Glutamatergic neuron (in vitro differentiated cells): ENCODE measurements at regions not wholly inside any gene's neighbourhood (a gene's known extent, or its start where the extent isn't known, plus 50 kb on each side); places are given as distances from the start of the nearest gene placed in this dataset.

Source experiments
- DNase-seq: peaks from one replicate; pipeline ENCODE4 v3.0.0; 2022
- H3K27ac Mint-ChIP-seq: one replicate; pipeline ENCODE4 v1.8.0; 2020; ENCODE audit warnings: mild to moderate bottlenecking, mixed read lengths, inconsistent platforms; ENCODE audit not compliant: unreplicated experiment
- H3K27me3 Mint-ChIP-seq: one replicate; pipeline ENCODE4 v1.8.0; 2020; ENCODE audit warnings: mild to moderate bottlenecking, moderate library complexity, mixed read lengths, inconsistent platforms; ENCODE audit not compliant: unreplicated experiment
- H3K36me3 Mint-ChIP-seq: one replicate; pipeline ENCODE4 v1.8.0; 2020; ENCODE audit warnings: mild to moderate bottlenecking, mixed read lengths, inconsistent platforms; ENCODE audit not compliant: unreplicated experiment
- H3K4me1 Mint-ChIP-seq: one replicate; pipeline ENCODE4 v1.8.0; 2020; ENCODE audit warnings: mild to moderate bottlenecking, low read depth, mixed read lengths, inconsistent platforms; ENCODE audit not compliant: unreplicated experiment
- H3K4me3 Mint-ChIP-seq: one replicate; pipeline ENCODE4 v1.8.0; 2020; ENCODE audit warnings: mild to moderate bottlenecking, mixed read lengths, inconsistent platforms; ENCODE audit not compliant: unreplicated experiment
- H3K9me3 Mint-ChIP-seq: one replicate; pipeline ENCODE4 v1.8.0; 2020; ENCODE audit warnings: mild to moderate bottlenecking, moderate library complexity, mixed read lengths, inconsistent platforms; ENCODE audit not compliant: unreplicated experiment
- TF ChIP-seq, protein P1 (sequence below): fragments of 200-600 bp; sonication (generic); IDR thresholded peaks from one replicate; pipeline ENCODE4 v1.5.0; 2021; ENCODE audit not compliant: partially characterized antibody, unreplicated experiment

- TF ChIP-seq, protein P1, sequence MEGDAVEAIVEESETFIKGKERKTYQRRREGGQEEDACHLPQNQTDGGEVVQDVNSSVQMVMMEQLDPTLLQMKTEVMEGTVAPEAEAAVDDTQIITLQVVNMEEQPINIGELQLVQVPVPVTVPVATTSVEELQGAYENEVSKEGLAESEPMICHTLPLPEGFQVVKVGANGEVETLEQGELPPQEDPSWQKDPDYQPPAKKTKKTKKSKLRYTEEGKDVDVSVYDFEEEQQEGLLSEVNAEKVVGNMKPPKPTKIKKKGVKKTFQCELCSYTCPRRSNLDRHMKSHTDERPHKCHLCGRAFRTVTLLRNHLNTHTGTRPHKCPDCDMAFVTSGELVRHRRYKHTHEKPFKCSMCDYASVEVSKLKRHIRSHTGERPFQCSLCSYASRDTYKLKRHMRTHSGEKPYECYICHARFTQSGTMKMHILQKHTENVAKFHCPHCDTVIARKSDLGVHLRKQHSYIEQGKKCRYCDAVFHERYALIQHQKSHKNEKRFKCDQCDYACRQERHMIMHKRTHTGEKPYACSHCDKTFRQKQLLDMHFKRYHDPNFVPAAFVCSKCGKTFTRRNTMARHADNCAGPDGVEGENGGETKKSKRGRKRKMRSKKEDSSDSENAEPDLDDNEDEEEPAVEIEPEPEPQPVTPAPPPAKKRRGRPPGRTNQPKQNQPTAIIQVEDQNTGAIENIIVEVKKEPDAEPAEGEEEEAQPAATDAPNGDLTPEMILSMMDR: no peak
- H3K9me3 Mint-ChIP-seq: peaks cover 1% of the 10 kb centered on the region
- no peak overlapping the region for H3K4me3 Mint-ChIP-seq
- DNase-seq: no peak
- H3K4me1 Mint-ChIP-seq: no peaks in the 10 kb centered on the region
- no peaks in the 10 kb centered on the region for H3K36me3 Mint-ChIP-seq
- H3K27me3 Mint-ChIP-seq: peaks cover 2% of the 10 kb centered on the region
- H3K27ac Mint-ChIP-seq: no peak overlapping the region
These were observed 515.9 kb upstream of the SULF2 start for GRCh38 chr20:48301189-48301588.

GRCh38 chr20:48300529-48300928 is 515.2 kb upstream of the SULF2 start:
- Mint-ChIP-seq H3K9me3 (peaks cover 1% of the 10 kb centered on the region), H3K4me1 (peaks cover 3% of the 10 kb centered on the region), H3K36me3 (no peaks in the 10 kb centered on the region), H3K4me3 (no peak overlapping the region), H3K27me3 (peaks cover 4% of the 10 kb centered on the region), H3K27ac (no peak overlapping the region)
- TF ChIP-seq, protein P1: no peak
- no peak for DNase-seq

DNA sequence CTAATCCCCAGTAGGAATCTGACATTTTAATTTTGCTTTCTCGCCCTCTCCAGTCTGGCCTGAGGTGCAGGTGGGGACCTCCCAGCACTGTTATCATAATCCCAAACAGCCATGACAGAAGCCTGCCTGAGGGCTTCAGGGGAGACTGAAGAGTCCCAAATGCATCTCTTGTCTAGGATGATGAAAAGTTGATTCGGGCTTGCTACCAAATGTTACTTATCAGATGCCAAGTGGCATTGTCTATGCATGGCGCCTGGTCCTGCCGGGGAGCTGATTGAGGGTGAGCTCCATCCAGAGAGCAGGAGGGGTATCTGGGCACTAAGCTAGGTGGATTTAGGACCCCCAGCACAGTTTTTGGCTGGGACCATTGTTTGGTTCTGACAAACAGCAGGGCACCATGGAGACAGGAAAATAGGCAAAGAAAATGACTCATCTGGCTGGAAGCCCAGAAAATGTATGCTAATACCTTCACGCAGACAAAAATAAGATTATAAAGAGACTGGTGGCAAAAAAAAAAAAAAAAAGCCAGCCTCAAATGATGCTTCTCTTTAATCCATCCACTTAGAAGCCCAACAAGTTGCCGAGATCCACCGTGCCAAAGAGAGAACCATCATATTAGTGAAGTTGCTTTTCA is 513.7 kb upstream of the SULF2 start:
- Mint-ChIP-seq H3K4me3 (no peak overlapping the region), H3K27me3 (peaks cover 4% of the 10 kb centered on the region), H3K27ac (no peak overlapping the region), H3K36me3 (no peaks in the 10 kb centered on the region), H3K4me1 (peaks cover 12% of the 10 kb centered on the region), H3K9me3 (peaks cover 3% of the 10 kb centered on the region)
- TF ChIP-seq, protein P1: no peak
- no peak for DNase-seq

GRCh38 chr20:48298433-48298832 is 513.2 kb upstream of the SULF2 start:
- peaks cover 15% of the 10 kb centered on the region for H3K4me1 Mint-ChIP-seq
- peaks cover 3% of the 10 kb centered on the region for H3K9me3 Mint-ChIP-seq
- H3K27me3 Mint-ChIP-seq: peaks cover 4% of the 10 kb centered on the region
- TF ChIP-seq, protein P1: no peak
- no peak for DNase-seq
- no peak overlapping the region for H3K4me3 Mint-ChIP-seq
- no peaks in the 10 kb centered on the region for H3K36me3 Mint-ChIP-seq
- no peak overlapping the region for H3K27ac Mint-ChIP-seq

GRCh38 chr20:48295966-48296421 is 510.7 kb upstream of the SULF2 start:
- TF ChIP-seq, protein P1: no peak
- Mint-ChIP-seq H3K27me3 (peaks cover 6% of the 10 kb centered on the region), H3K4me3 (peak overlapping the region; percentile 1), H3K4me1 (peaks cover 34% of the 10 kb centered on the region), H3K9me3 (peaks cover 6% of the 10 kb centered on the region), H3K27ac (no peak overlapping the region), H3K36me3 (no peaks in the 10 kb centered on the region)
- no peak for DNase-seq
